ENCODE measurements at regions not wholly inside any gene's neighbourhood (a gene's known extent, or its start where the extent isn't known, plus 50 kb on each side); places are given as distances from the start of the nearest gene placed in this dataset.

DNA sequence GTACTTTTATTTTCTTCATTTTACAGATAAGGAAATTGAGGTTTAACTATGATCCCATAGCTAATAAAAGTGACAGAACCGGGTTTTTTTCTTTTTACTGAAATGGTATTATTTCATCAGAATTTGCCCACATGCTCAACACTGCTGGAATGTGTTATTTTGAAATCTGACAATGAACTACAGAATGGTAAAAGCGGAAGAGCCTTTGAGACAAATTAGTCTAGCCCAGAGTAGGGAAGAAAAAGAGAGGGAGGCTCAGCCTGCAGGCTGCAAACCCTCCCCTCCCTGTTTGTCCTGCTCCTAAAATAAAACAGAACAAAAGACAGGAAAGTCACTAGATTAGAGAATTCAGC, 100.3 kb upstream of the LIPC start:
- peaks cover 43% of the 10 kb centered on the region in 2 experiments for H3K4me1 ChIP-seq (ENCODE audit: control insufficient read depth in 1 of 2, insufficient read depth in 2 of 2, low read length in 2 of 2)
- peak overlapping the region; percentile 3 to 35; a peak in 2 of 4 replicates for H3K4me3 ChIP-seq (replicated peaks in 1 of 2; ENCODE audit: low read depth in 1 of 2, low read length in 2 of 2)
- ChIA-PET RAD21 (ENCODE audit: low non-redundant PET in 1 of 2, low total read pairs in 2 of 2, uncharacterized antibody in 2 of 2, unreplicated experiment in 2 of 2) (no interaction called here), CTCF (interaction anchor here (1.3 kb wide), 1 partner anchor 23 kb away, joined by 3 read pairs; no protein-coding TSS in a partner anchor), POLR2A (interaction anchor here (1.1 to 2.1 kb wide), 4 partner anchors 9 to 418 kb away, joined by 3 to 9 read pairs (median 4); partner anchors contain the start of gene ADAM10)
- TSS peak; percentile 87 for BruUV-seq (replicated peaks)
- H3K79me2 ChIP-seq (ENCODE audit: insufficient read depth, low read length): no peaks in the 10 kb centered on the region
- intact Hi-C loops (cut with micrococcal nuclease): no loop called here
- peak overlapping the region; percentile 84 for H3K27ac ChIP-seq (ENCODE audit: low read depth, low read length)
- peak overlapping the region; percentile 63 for H3K4me2 ChIP-seq (ENCODE audit: low read length)
- TF ChIP-seq CBX3 (IDR thresholded peaks at IDR 0.05; ENCODE audit: low read depth) (no peak), EZH2phosphoT487 (IDR thresholded peaks at IDR 0.05; ENCODE audit: borderline replicate concordance) (no peak), TCF7L2 (IDR thresholded peaks at IDR 0.05; ENCODE audit: borderline replicate concordance, extremely low read depth, insufficient read depth, insufficient read length) (no peak), SIN3A (IDR thresholded peaks at IDR 0.05; ENCODE audit: low read depth) (no peak), EZH2 (IDR thresholded peaks at IDR 0.05) (no peak), SRF (IDR thresholded peaks at IDR 0.05; ENCODE audit: low read depth) (no peak), ZNF274 (IDR thresholded peaks at IDR 0.05; ENCODE audit: low read depth, low read length) (no peak), POLR2AphosphoS5 (IDR thresholded peaks at IDR 0.05; ENCODE audit: low read depth, low read length) (no peak), EGR1 (IDR thresholded peaks at IDR 0.05; ENCODE audit: low read depth) (no peak), JUND (IDR thresholded peaks at IDR 0.05) (no peak), YY1 (IDR thresholded peaks at IDR 0.05; ENCODE audit: extremely low read depth, insufficient replicate concordance, low read depth, low read length) (no peak), CEBPB (IDR thresholded peaks at IDR 0.05; ENCODE audit: low read depth) (no peak; the same call in 1 of the 2 replicates), ZFX (IDR thresholded peaks at IDR 0.05) (no peak), ELF1 (IDR thresholded peaks at IDR 0.05; ENCODE audit: borderline replicate concordance, low read depth) (no peak; the same call in 1 of the 2 replicates)
- TF ChIP-seq, protein P1, sequence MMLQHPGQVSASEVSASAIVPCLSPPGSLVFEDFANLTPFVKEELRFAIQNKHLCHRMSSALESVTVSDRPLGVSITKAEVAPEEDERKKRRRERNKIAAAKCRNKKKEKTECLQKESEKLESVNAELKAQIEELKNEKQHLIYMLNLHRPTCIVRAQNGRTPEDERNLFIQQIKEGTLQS (IDR thresholded peaks at IDR 0.05): no peak
- TF ChIP-seq, protein P2, sequence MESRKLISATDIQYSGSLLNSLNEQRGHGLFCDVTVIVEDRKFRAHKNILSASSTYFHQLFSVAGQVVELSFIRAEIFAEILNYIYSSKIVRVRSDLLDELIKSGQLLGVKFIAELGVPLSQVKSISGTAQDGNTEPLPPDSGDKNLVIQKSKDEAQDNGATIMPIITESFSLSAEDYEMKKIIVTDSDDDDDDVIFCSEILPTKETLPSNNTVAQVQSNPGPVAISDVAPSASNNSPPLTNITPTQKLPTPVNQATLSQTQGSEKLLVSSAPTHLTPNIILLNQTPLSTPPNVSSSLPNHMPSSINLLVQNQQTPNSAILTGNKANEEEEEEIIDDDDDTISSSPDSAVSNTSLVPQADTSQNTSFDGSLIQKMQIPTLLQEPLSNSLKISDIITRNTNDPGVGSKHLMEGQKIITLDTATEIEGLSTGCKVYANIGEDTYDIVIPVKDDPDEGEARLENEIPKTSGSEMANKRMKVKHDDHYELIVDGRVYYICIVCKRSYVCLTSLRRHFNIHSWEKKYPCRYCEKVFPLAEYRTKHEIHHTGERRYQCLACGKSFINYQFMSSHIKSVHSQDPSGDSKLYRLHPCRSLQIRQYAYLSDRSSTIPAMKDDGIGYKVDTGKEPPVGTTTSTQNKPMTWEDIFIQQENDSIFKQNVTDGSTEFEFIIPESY (IDR thresholded peaks at IDR 0.05; ENCODE audit: extremely low read depth, insufficient replicate concordance, low read length): no peak
- H3K9me2 ChIP-seq (ENCODE audit: insufficient read depth): no peaks in the 10 kb centered on the region
- H2AFZ ChIP-seq (ENCODE audit: low read depth, low read length, poor library complexity, severe bottlenecking): peak overlapping the region; percentile 20
- H3K9ac ChIP-seq (ENCODE audit: low read length): peak overlapping the region; percentile 54
- DNase-seq (ENCODE audit: low read depth, low spot score): no peak
- H3K36me3 ChIP-seq (ENCODE audit: control insufficient read depth in 1 of 2, insufficient read depth in 2 of 2, low read length in 2 of 2): no peaks in the 10 kb centered on the region
- no peaks in the 10 kb centered on the region for H3K27me3 ChIP-seq (ENCODE audit: insufficient read depth, low read length)
- H4K20me1 ChIP-seq (ENCODE audit: insufficient read depth): no peaks in the 10 kb centered on the region
- no peak for ATAC-seq
- no peaks in the 10 kb centered on the region for H3K9me3 ChIP-seq (ENCODE audit: control insufficient read depth in 1 of 2, insufficient read depth in 1 of 2, low read depth in 1 of 2, low read length in 2 of 2)

All from HCT116 (cell line).